Erythroblast (primary cell): ENCODE measurements at regions not wholly inside any gene's neighbourhood (a gene's known extent, or its start where the extent isn't known, plus 50 kb on each side); places are given as distances from the start of the nearest gene placed in this dataset.
"Not testable (repeated sequence)": the region's sequence is repeated elsewhere in the genome, so short reads cannot be mapped to it uniquely, and the experiment has no call there.

Source experiments
- DNase-seq, 2 experiments: peaks; one replicate each; lab custom pipeline; 2025; lab: John Stamatoyannopoulos, UW
- GATA1 ChIP-seq: IDR thresholded peaks from 2 replicates; pipeline ENCODE4 v1.6.1; 2011; ENCODE audit warnings: low read depth, mild to moderate bottlenecking, control low read depth, low read length, moderate library complexity
- POLR2A ChIP-seq: IDR thresholded peaks from 2 replicates; pipeline ENCODE4 v1.6.1; 2011; ENCODE audit warnings: mild to moderate bottlenecking, low read length

GRCh38 chr6:76834399-76834798 lies 628.9 kb downstream of the HTR1B start:
- TF ChIP-seq GATA1 (no peak), POLR2A (no peak)
- DNase-seq = no peak

GRCh38 chr6:76831299-76831698 lies 632.0 kb downstream of the HTR1B start:
- TF ChIP-seq GATA1 (no peak), POLR2A (no peak)
- DNase-seq = no peak

- not testable (repeated sequence) for DNase-seq
These were observed 639.7 kb downstream of the HTR1B start for GRCh38 chr6:76823578-76823977.

GRCh38 chr6:76818451-76818850 lies 644.8 kb downstream of the HTR1B start:
- TF ChIP-seq POLR2A = no peak
- no peak for TF ChIP-seq GATA1
- no peak for DNase-seq

GRCh38 chr6:76817429-76817828 lies 645.9 kb downstream of the HTR1B start:
- no peak for DNase-seq
- TF ChIP-seq POLR2A (no peak), GATA1 (no peak)

GRCh38 chr6:76814496-76815458 lies 648.5 kb downstream of the HTR1B start:
- no peak for TF ChIP-seq GATA1
- no peak for TF ChIP-seq POLR2A
- DNase-seq = no peak

GRCh38 chr6:76810286-76810685 lies 653.0 kb downstream of the HTR1B start:
- no peak for DNase-seq
- no peak for TF ChIP-seq POLR2A
- TF ChIP-seq GATA1 = no peak

GRCh38 chr6:76803038-76803580 lies 660.2 kb downstream of the HTR1B start:
- TF ChIP-seq GATA1 (no peak), POLR2A (no peak)
- no peak for DNase-seq

- TF ChIP-seq GATA1 = no peak
- TF ChIP-seq POLR2A = no peak
- DNase-seq = no peak
These were observed 670.9 kb downstream of the HTR1B start for GRCh38 chr6:76792394-76792793.

- DNase-seq = no peak
- TF ChIP-seq GATA1 (no peak), POLR2A (no peak)
These were observed 672.4 kb downstream of the HTR1B start for GRCh38 chr6:76790881-76791280.

- TF ChIP-seq POLR2A (no peak), GATA1 (no peak)
- DNase-seq = no peak
These were observed 673.1 kb downstream of the HTR1B start for GRCh38 chr6:76790045-76790796.

- no peak for DNase-seq
- TF ChIP-seq POLR2A (no peak), GATA1 (no peak)
These were observed 673.7 kb downstream of the HTR1B start for GRCh38 chr6:76789580-76789979.

GRCh38 chr6:76788155-76788554 lies 675.1 kb downstream of the HTR1B start:
- TF ChIP-seq GATA1 (no peak), POLR2A (no peak)
- no peak for DNase-seq

- no peak for DNase-seq
These were observed 684.2 kb downstream of the HTR1B start for GRCh38 chr6:76779068-76779467.

GRCh38 chr6:76776876-76777275 lies 686.4 kb downstream of the HTR1B start:
- no peak for TF ChIP-seq POLR2A
- no peak for TF ChIP-seq GATA1
- no peak for DNase-seq

More at GRCh38 chr6:76779068-76779467, 684.2 kb downstream of the HTR1B start:
- TF ChIP-seq GATA1 (no peak), POLR2A (no peak)
